ENCODE measurements at regions not wholly inside any gene's neighbourhood (a gene's known extent, or its start where the extent isn't known, plus 50 kb on each side); places are given as distances from the start of the nearest gene placed in this dataset.
"Not testable (repeated sequence)": the region's sequence is repeated elsewhere in the genome, so short reads cannot be mapped to it uniquely, and the experiment has no call there.

- no peak for DNase-seq (ENCODE audit: low read depth in 2 of 2)
Measured at GRCh38 chr9:87372356-87372851, 125.3 kb upstream of the DAPK1 start.

DNA sequence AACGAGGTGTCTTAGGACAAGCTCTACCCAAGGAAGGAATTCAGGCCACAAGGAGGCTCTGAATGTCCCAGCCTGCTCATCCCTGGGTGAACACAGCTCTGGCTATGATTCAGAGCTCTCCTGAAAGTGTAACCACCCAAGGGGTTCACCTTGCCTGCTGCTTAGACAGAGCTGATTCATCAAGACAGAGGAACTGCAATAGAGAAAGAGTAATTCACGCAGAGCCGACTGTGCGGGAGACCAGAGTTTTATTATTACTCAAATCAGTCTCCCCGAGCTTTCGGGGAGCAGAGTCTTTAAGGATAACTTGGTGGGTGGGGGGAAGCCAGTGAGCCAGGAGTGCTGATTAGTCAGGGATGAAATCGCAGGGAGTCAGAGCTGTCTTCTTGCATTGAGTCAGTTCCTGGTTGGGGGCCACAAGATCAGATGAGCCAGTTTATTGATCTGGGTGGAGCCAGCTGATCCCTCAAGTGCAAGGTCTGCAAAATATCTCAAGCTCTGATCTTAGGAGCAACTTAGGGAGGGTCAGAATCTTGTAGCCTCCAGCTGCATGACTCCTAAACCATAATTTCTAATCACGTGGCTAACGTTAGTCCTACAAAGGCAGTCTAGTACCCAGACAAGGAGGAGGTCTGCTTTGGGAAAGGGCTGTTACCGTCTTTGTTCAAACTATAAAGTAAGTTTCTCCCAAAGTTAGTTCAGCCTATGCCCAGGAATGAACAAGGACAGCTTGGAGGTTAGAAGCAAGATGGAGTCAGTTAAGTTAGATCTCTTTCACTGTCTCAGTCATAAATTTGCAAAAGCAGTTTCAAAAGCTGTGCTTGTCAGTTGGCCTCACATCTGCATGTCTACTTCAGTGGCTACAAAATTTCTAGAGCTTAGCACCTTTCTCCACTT is 123.4 kb upstream of the DAPK1 start:
- DNase-seq (ENCODE audit: low read depth in 2 of 2): not testable (repeated sequence)

- DNase-seq (ENCODE audit: low read depth in 2 of 2): no peak
Measured at GRCh38 chr9:87375397-87376073, 122.1 kb upstream of the DAPK1 start.

DNA sequence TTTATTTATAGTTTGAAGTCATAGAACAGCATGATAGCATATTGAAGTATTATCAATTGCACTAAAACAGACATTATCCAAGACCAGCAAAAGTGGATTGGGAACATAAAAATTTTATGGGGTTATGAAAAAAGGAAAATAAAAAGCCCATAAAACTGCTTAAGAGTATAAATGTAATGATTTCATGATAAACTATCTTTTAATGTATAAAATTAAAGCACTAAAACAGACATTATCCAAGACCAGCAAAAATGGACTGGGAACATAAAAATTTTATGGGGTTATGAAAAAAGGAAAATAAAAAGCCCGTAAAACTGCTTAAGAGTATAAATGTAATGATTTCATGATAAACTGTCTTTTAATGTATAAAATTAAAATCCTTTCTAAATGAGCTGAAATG is 119.0 kb upstream of the DAPK1 start:
- no peak for DNase-seq (ENCODE audit: low read depth in 2 of 2)

- no peak for DNase-seq (ENCODE audit: low read depth in 2 of 2)
Measured at GRCh38 chr9:87379300-87379699, 118.4 kb upstream of the DAPK1 start.

DNA sequence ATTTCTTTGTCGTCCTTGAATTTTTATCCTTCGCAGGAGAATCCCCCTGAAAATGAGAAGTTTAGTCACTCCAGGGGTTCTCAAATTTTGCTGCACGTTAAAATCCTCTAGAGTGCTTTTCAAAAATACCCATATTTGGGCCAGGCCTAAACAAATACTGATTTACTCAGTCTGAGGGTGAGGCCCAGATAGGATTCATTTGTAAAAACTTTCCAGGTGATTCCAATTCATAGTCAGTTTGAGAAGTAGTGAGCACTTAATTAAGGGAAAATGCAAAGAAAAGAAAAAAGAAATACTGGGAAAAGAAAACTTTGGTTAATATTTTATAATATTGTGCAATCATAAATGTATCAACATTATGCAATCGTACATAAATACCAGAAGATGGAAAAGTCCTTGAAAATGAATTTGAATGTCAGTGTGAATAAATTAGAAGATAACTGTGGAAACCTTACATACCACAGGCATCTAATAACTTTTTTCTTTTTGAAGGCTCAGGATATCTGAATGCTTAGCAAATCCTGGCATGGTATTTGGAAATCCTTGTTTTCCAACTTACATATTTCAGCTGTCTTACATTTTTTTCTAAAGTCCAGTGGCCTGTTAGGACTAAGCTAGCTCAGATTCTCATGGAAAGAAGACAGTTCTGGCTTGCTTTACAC is 116.5 kb upstream of the DAPK1 start:
- DNase-seq (ENCODE audit: low read depth in 2 of 2): peak; percentile 73 to 76

- no peak for DNase-seq (ENCODE audit: low read depth in 2 of 2)
Measured at GRCh38 chr9:87381746-87382145, 115.9 kb upstream of the DAPK1 start.

DNA sequence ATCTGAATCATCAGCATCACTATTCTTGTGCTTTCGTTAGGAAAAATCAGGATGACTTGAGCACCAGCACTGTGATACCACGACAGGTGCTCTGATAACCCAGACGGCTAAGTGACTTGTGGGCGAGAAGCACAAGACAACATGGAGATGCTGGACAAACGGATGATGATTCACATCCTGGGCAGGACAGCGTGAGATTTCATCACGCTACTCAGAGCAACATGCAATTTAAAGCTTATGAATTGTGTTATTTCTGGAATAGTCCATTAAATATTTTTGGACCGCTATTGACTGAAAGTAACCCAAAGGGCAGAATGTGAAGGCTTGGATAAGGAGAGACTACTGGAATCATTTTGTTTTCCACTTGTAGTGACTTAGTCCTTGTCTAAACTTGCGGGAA is 114.8 kb upstream of the DAPK1 start:
- no peak for DNase-seq (ENCODE audit: low read depth in 2 of 2)

DNA sequence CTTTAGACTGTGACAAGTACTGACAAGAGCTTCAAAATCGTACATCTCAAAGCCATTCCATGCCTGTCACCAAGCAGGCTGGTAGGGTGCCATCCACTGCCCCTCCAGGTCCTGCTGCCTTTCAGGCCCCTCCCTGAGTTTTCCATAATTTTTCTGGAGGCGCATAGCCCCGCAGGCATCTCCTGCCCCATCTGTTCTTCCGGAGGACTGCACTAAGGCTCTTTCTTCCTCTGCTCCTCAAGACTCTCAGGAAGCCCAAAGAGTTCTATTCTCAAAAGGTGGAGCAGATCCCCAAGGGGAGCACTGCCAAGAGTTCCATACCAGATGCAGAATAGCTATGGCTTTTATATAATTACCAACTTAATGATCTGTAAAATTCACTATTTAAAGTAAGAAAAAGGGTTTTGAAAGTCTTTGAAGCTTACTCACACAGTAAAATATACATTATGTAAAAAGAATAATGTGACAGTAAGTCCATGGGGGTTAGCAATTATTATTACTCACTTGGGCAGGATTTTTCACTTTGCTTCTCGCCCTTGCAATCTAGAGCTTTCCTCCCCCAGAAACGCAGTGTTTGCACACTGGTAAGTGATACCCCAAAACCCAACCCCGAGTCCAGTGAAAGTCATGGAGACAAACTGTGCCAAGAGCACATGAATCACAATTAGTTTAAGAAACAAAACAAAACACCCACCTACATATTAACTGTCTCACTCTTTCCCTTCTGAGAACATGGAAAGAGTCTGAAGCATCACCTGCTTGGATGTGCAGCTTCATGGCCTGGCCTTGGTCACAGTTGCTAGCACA is 114.1 kb upstream of the DAPK1 start:
- no peak for DNase-seq (ENCODE audit: low read depth in 2 of 2)

DNA sequence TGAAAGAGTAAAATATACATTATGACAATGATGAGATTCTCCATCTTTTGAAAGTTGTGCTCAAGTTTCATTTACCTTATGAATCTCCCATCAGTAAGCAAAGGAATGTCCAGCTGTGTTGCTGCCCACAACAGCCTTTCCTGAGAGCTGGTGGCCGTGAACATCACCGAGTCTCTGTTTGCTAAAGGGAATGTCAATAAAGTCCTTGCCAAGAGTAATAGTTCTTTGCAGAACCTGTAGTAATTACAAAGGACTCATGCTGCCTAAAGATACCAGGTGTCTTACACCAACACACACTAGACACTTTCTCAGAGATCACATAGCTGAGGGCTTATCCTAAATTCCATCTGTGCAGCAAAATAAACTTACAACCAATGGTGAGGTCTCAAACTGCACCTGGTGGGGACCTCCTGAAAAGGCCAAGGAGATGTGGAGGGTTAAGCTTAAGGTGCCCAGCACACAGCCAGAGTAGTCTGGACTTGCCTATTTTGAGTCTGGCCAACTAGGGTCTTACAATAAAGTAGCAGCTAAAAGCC is 111.1 kb upstream of the DAPK1 start:
- DNase-seq (ENCODE audit: low read depth in 2 of 2): no peak

DNA sequence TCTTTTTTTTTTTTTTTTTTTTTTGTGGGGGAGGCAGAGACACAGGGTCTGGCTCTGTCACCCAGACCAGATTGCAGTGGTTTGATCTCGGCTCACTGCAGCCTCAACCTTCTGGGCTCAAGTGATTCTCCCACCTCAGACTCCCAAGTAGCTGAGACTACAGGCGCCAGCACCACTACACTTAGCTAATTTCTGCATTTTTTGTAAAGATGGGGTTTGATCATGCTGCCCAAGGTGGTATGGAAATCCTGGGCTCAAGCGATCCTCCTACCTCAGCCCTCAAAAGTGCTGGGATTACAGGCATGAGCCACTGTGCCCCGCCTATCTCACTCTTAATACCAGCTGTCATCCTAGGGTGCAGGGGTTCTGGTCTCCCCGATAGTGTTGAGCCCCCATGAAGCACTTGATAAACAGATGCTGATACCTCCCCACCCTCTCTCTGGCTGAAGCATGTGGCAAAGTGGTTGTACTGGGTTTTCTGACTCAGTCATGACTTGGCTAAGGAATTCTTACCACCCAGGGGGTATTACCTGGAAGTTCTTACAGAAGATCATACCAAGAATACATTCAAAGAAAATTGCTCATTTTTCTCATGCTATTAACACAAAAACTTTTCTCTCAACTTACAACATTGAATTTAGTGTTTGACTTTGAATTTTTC is 110.2 kb upstream of the DAPK1 start:
- no peak for DNase-seq (ENCODE audit: low read depth in 2 of 2)

DNA sequence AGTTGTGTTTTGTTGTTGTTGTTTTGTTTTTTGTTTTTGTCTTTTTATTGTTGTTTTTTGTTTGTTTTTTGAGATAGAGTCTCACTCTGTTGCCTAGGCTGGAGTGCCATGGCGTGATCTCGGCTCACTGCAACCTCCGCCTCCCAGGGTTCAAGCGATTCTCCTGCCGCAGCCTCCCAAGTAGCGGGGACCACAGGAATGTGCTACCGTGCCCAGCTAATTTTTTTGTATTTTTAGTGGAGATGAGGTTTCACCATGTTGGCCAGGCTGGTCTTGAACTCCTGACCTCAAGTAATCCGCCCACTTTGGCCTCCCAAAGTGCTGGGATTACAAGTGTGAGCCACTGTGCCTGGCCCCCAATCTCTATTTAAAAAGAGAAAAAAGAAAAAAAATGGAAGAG is 109.0 kb upstream of the DAPK1 start:
- DNase-seq (ENCODE audit: low read depth in 2 of 2): not testable (repeated sequence)

DNA sequence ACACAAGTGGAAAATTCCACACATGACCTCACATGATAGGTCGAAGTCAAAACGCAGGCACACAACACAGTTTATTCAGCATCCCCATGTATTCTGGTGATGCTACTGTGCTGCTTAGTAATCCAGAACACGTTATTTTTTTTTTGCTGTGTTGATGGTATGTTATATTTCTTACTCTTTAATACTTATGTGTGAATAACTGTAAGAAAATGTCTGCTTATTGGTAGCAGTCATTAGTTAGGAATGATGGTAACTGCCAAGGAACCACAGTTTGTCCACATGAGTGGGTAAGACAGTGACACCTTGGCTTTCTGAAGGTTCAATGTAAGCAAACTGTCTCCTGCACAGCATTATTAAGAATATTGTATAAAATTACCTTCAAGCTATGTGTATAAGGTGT is 107.7 kb upstream of the DAPK1 start:
- DNase-seq (ENCODE audit: low read depth in 2 of 2): no peak

- no peak for DNase-seq (ENCODE audit: low read depth in 2 of 2)
Measured at GRCh38 chr9:87390361-87390760, 107.3 kb upstream of the DAPK1 start.

GRCh38 chr9:87392086-87392485 is 105.6 kb upstream of the DAPK1 start:
- no peak for DNase-seq (ENCODE audit: low read depth in 2 of 2)

- DNase-seq (ENCODE audit: low read depth in 2 of 2): no peak
Measured at GRCh38 chr9:87393706-87394230, 103.9 kb upstream of the DAPK1 start.

DNA sequence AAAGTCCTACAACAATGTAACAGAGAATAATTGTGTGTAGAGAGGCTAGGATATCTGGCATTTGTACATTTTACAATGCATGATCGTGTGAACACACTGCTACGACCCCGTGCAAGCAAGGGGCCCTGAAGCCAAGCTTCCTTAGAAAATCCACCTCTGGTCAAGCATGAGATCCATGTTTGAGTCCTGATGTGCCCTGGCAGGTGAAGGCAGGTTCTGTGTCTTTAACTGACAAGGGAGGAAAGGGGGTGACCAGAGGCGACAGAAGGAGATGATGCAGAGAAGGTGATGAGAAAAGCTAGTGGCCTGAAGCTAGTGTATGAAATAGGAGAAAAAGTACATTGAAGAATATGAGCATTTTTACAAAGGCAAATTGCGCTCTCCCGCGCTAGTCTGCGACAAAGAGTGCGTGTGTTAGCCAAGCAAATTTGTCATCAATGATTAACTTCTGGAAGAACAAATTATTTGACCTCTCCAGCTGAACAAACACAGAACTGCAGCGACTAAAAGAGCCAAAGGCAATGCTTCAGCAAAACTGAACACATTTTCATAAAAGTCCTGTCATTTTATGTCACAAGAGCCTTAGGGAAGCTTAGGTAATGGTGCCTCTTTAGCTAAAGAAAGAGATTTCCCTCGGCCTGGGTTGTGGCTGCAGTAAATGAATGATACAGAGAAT is 101.7 kb upstream of the DAPK1 start:
- DNase-seq (ENCODE audit: low read depth in 2 of 2): no peak

DNA sequence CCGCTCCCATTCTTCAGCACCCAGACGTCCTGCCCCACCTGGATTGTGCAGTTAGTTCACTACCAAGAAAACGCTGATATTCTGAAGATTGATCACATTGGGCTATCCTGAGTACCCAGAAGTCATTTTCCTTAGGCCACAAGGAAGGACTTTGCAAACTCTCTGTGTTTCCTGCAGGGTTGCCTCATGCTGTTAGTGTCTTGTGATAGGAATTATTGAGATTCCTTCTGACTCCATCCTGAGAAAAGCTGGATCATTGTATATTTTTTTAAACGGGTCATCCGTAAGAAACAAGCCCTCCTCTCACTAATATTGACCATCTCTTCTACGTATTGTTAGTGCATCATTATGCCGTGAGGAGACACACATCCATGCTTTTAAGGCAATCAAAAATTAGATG is 96.0 kb upstream of the DAPK1 start:
- no peak for DNase-seq (ENCODE audit: low read depth in 2 of 2)

- no peak for DNase-seq (ENCODE audit: low read depth in 2 of 2)
Measured at GRCh38 chr9:87402537-87402936, 95.1 kb upstream of the DAPK1 start.

Measured in fibroblast of skin of left biceps (primary cell).